Activated T-cell treated with anti-CD3 and anti-CD28 coated beads, Interleukin-2, amount 50 U/mL, for 72 hours (primary cell): ENCODE measurements at regions not wholly inside any gene's neighbourhood (a gene's known extent, or its start where the extent isn't known, plus 50 kb on each side); places are given as distances from the start of the nearest gene placed in this dataset.

ENCODE experiments used
- ATAC-seq, 2 donors: fragments of 150-1000 bp; cut with Tn5 transposase; replicated peaks in 1 of 2; 2 replicates each; pipeline ENCODE4 v1.10.0; 2021; ENCODE audit warnings: moderate library complexity in 2 of 2, mild to moderate bottlenecking in 1 of 2
- DNase-seq, 2 donors: peaks; one replicate each; pipeline ENCODE4 v3.0.0; 2021 to 2022; ENCODE audit warnings: mixed read lengths in 1 of 2
- H3K27ac Mint-ChIP-seq: one replicate; pipeline ENCODE4 v1.8.0; 2022; ENCODE audit warnings: mild to moderate bottlenecking, moderate library complexity, mixed read lengths
- H3K27me3 Mint-ChIP-seq: one replicate; pipeline ENCODE4 v1.8.0; 2022; ENCODE audit warnings: low read depth, mixed read lengths
- H3K36me3 Mint-ChIP-seq, 2 donors: one replicate each; pipeline ENCODE4 v1.8.0; 2022; ENCODE audit warnings: mixed read lengths in 2 of 2, mild to moderate bottlenecking in 1 of 2; ENCODE audit not compliant: insufficient read depth in 2 of 2
- H3K4me1 Mint-ChIP-seq: one replicate; pipeline ENCODE4 v1.8.0; 2022; ENCODE audit warnings: low read depth, mixed read lengths
- H3K4me3 Mint-ChIP-seq, 2 donors: one replicate each; pipeline ENCODE4 v1.8.0; 2022; ENCODE audit warnings: mild to moderate bottlenecking in 2 of 2, mixed read lengths in 2 of 2, moderate library complexity in 2 of 2
- H3K9me3 Mint-ChIP-seq, 2 donors: one replicate each; pipeline ENCODE4 v1.8.0; 2022; ENCODE audit warnings: mixed read lengths in 2 of 2

GRCh38 chr2:74764429-74765272 is 69.3 kb upstream of the HK2 start:
- peak in 1 of 2 donors; percentile 47 for ATAC-seq
- Mint-ChIP-seq H3K36me3 (no peaks in the 10 kb centered on the region), H3K27ac (no peak overlapping the region), H3K27me3 (no peaks in the 10 kb centered on the region), H3K9me3 (no peaks in the 10 kb centered on the region), H3K4me1 (peaks cover 14% of the 10 kb centered on the region), H3K4me3 (no peak overlapping the region)
- DNase-seq = no peak

GRCh38 chr2:74766780-74767179 is 67.1 kb upstream of the HK2 start:
- ATAC-seq (no peak), DNase-seq (no peak)
- H3K27me3 Mint-ChIP-seq = no peaks in the 10 kb centered on the region
- no peaks in the 10 kb centered on the region for H3K9me3 Mint-ChIP-seq
- H3K27ac Mint-ChIP-seq = no peak overlapping the region
- H3K4me3 Mint-ChIP-seq = no peak overlapping the region
- H3K4me1 Mint-ChIP-seq = peaks cover 14% of the 10 kb centered on the region
- no peaks in the 10 kb centered on the region for H3K36me3 Mint-ChIP-seq

GRCh38 chr2:74767618-74768017 is 66.3 kb upstream of the HK2 start:
- Mint-ChIP-seq H3K27ac (no peak overlapping the region), H3K9me3 (no peaks in the 10 kb centered on the region), H3K4me3 (no peak overlapping the region), H3K4me1 (peaks cover 14% of the 10 kb centered on the region), H3K36me3 (no peaks in the 10 kb centered on the region), H3K27me3 (no peaks in the 10 kb centered on the region)
- no peak for ATAC-seq
- no peak for DNase-seq

GRCh38 chr2:74768401-74768914 is 65.5 kb upstream of the HK2 start:
- Mint-ChIP-seq H3K27me3 (no peaks in the 10 kb centered on the region), H3K36me3 (no peaks in the 10 kb centered on the region), H3K4me3 (no peak overlapping the region), H3K4me1 (peaks cover 14% of the 10 kb centered on the region), H3K9me3 (no peaks in the 10 kb centered on the region), H3K27ac (no peak overlapping the region)
- ATAC-seq (no peak), DNase-seq (no peak)

GRCh38 chr2:74772046-74772445 is 61.9 kb upstream of the HK2 start:
- DNase-seq (no peak), ATAC-seq (no peak)
- Mint-ChIP-seq H3K4me1 (peaks cover 3% of the 10 kb centered on the region), H3K4me3 (no peak overlapping the region), H3K27me3 (no peaks in the 10 kb centered on the region), H3K27ac (no peak overlapping the region), H3K9me3 (no peaks in the 10 kb centered on the region), H3K36me3 (no peaks in the 10 kb centered on the region)

GRCh38 chr2:74777161-74777900 is 56.6 kb upstream of the HK2 start:
- ATAC-seq (peak in 1 of 2 donors; percentile 58), DNase-seq (no peak)
- H3K36me3 Mint-ChIP-seq = no peaks in the 10 kb centered on the region
- peak overlapping the region in 1 of 2 donors; percentile 22 for H3K4me3 Mint-ChIP-seq
- no peak overlapping the region for H3K27ac Mint-ChIP-seq
- H3K4me1 Mint-ChIP-seq = peaks cover 14% of the 10 kb centered on the region
- no peaks in the 10 kb centered on the region for H3K9me3 Mint-ChIP-seq
- H3K27me3 Mint-ChIP-seq = no peaks in the 10 kb centered on the region

- H3K36me3 Mint-ChIP-seq = no peaks in the 10 kb centered on the region
- H3K27ac Mint-ChIP-seq = no peak overlapping the region
- peaks cover 14% of the 10 kb centered on the region for H3K4me1 Mint-ChIP-seq
- H3K9me3 Mint-ChIP-seq = no peaks in the 10 kb centered on the region
- ATAC-seq (no peak), DNase-seq (no peak)
- no peaks in the 10 kb centered on the region for H3K27me3 Mint-ChIP-seq
- H3K4me3 Mint-ChIP-seq = no peak overlapping the region
Measured at GRCh38 chr2:74778381-74779264, 55.3 kb upstream of the HK2 start.

GRCh38 chr2:74779265-74779558 is 54.7 kb upstream of the HK2 start:
- H3K36me3 Mint-ChIP-seq = no peaks in the 10 kb centered on the region
- no peaks in the 10 kb centered on the region for H3K27me3 Mint-ChIP-seq
- no peak for DNase-seq
- H3K4me1 Mint-ChIP-seq = peaks cover 14% of the 10 kb centered on the region
- H3K4me3 Mint-ChIP-seq = no peak overlapping the region
- no peak overlapping the region for H3K27ac Mint-ChIP-seq
- H3K9me3 Mint-ChIP-seq = no peaks in the 10 kb centered on the region
- ATAC-seq = no peak

GRCh38 chr2:74779587-74780135 is 54.3 kb upstream of the HK2 start:
- ATAC-seq = no peak
- H3K4me3 Mint-ChIP-seq = no peak overlapping the region
- H3K27ac Mint-ChIP-seq = no peak overlapping the region
- DNase-seq = no peak
- H3K4me1 Mint-ChIP-seq = peaks cover 14% of the 10 kb centered on the region
- H3K36me3 Mint-ChIP-seq = no peaks in the 10 kb centered on the region
- peaks cover 0 to under 1% of the 10 kb centered on the region in 2 donors for H3K9me3 Mint-ChIP-seq
- no peaks in the 10 kb centered on the region for H3K27me3 Mint-ChIP-seq
